ENCODE measurements at regions not wholly inside any gene's neighbourhood (a gene's known extent, or its start where the extent isn't known, plus 50 kb on each side); places are given as distances from the start of the nearest gene placed in this dataset.

DNA sequence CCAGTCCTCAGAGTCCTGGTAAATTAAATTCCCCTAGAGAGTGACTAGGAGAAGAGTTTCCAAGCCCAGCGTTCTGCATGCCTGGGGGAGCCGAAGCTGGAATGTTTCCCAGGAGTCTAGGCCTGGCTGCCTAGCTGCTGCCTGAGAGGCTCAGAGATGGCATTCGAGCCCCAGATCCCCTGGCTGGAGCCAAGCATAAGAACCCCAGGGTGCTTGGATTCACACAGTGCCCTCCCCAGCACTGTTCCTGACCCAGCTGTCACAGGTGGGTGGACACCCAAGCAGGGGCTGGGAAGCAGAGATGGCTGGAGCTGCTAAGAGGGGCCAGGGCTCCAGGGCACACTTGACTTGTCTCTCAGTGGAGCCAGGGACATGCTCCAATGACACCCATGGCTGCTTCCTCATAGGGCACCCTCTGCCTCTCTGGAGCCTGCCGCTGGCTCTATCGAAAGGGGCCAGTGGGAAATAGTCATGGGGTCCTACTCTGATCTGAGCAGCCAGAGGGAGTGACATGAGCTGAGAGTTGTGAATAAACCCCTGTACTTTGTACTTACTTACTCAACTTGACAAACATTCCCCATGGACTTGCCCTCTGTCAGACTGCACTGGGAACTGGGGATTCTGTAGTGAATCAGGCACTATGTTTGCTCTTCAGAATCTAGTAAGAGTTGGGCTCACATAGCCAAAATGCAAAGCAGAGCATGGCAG is 62.6 kb upstream of the XPA start:
- Histone ChIP-seq H3K27me3 (peaks cover 0 to 24% (median 0%) of the 10 kb centered on the region in 4 donors), H3K27ac (no peak overlapping the region), H3K36me3 (no peaks in the 10 kb centered on the region), H3K4me1 (peaks cover 0 to 31% (median 4%) of the 10 kb centered on the region in 3 donors), H3K4me3 (no peak overlapping the region), H3K9me3 (no peaks in the 10 kb centered on the region)
- TF ChIP-seq, protein P1, sequence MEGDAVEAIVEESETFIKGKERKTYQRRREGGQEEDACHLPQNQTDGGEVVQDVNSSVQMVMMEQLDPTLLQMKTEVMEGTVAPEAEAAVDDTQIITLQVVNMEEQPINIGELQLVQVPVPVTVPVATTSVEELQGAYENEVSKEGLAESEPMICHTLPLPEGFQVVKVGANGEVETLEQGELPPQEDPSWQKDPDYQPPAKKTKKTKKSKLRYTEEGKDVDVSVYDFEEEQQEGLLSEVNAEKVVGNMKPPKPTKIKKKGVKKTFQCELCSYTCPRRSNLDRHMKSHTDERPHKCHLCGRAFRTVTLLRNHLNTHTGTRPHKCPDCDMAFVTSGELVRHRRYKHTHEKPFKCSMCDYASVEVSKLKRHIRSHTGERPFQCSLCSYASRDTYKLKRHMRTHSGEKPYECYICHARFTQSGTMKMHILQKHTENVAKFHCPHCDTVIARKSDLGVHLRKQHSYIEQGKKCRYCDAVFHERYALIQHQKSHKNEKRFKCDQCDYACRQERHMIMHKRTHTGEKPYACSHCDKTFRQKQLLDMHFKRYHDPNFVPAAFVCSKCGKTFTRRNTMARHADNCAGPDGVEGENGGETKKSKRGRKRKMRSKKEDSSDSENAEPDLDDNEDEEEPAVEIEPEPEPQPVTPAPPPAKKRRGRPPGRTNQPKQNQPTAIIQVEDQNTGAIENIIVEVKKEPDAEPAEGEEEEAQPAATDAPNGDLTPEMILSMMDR (IDR thresholded peaks at IDR 0.05) = no peak
- TF ChIP-seq POLR2A (IDR thresholded peaks at IDR 0.05) = no peak
- no peak for DNase-seq
- 40 to 71% methylated on average over 3 of the region's 5 CpGs for WGBS, 2 donors
- intact Hi-C loops (cut with DNase I) = no loop called here

DNA sequence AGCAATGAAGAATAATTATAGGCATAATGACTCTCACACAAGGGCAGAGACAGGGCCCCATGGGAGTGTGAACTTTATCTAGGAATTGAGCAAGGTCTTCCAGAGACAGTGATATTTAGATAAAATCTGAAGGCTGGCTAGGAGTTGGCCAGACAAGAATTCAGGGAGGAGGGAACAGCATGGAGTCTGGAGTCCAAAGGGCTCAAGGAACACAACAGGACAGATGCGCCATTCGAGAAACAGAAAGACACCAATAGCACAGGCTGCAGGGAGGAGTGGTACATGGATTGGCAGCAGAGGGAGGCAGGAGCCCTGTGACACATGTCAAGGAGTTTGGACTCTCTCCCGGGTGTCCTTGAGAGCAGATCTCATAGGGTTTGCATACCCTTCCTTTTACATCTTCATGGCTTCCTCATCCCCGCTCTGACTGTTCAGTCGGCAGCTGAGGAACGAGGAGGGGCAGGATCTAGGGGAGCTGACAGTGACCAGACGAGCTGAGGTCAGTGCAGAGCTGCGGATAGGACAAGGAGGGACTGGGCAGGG is 64.0 kb upstream of the XPA start:
- 70 to 80% methylated on average over 4 to 8 of the region's 8 CpGs for whole genome bisulfite sequencing, 2 donors
- intact Hi-C loops (cut with DNase I) = no loop called here
- Histone ChIP-seq H3K9me3 (no peaks in the 10 kb centered on the region), H3K27ac (no peak overlapping the region), H3K4me3 (no peak overlapping the region), H3K4me1 (peaks cover 1 to 37% (median 4%) of the 10 kb centered on the region in 3 donors), H3K27me3 (peaks cover 0 to 24% (median 0%) of the 10 kb centered on the region in 4 donors), H3K36me3 (no peaks in the 10 kb centered on the region)
- no peak for TF ChIP-seq POLR2A (IDR thresholded peaks at IDR 0.05)
- TF ChIP-seq, protein P1 (IDR thresholded peaks at IDR 0.05) = no peak
- no peak for DNase-seq

DNA sequence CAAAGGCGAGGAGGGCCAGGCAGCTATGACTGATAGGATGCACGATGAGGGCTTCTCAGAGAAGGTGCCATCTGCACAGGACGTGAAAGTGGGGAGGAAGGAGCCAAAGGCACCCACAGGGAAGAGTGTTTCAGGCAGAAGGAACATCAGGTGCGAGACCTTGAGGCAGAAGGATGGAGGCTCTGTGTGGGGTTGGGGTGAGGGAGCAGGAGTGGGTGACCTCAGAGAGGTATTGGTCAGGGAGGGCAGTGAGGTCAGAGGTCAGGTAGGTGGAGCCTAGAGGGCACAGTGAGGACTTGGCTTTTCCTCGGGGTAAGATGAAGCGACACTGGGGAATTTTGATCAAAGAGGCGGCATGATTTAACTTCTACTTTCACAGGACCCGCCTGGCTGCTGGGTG is 64.7 kb upstream of the XPA start:
- Histone ChIP-seq H3K4me1 (peaks cover 6 to 43% (median 8%) of the 10 kb centered on the region in 3 donors), H3K9me3 (no peaks in the 10 kb centered on the region), H3K27me3 (peaks cover 0 to 24% (median 0%) of the 10 kb centered on the region in 4 donors), H3K4me3 (no peak overlapping the region), H3K27ac (no peak overlapping the region), H3K36me3 (no peaks in the 10 kb centered on the region)
- DNase-seq = no peak
- 81 to 83% methylated on average over 8 of the region's 8 CpGs for WGBS, 2 donors
- intact Hi-C loops (cut with DNase I) = no loop called here
- TF ChIP-seq, protein P1 (IDR thresholded peaks at IDR 0.05) = no peak
- TF ChIP-seq POLR2A (IDR thresholded peaks at IDR 0.05) = no peak

DNA sequence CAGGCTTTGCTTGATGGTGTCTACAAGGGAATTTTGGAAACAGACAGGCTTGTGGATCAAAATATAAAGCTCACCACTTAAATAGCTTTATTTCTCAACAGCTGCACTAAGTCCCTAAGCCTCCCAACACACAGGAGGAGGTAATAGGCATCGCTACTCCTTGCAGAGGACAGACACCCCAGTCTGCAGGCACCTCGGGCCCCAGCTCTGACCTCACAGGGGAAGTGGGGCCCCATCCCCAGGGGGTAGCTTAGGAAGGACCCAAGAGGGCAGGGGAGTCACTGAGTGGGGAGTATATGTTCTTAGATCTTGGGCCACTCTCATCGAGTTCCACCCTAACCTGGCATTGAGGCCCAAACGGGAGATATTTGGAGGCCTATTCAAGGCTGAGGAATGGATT is 66.7 kb upstream of the XPA start:
- H3K36me3 ChIP-seq = no peaks in the 10 kb centered on the region
- DNase-seq = no peak
- intact Hi-C loops (cut with DNase I) = no loop called here
- peaks cover 0 to 24% (median 0%) of the 10 kb centered on the region in 4 donors for H3K27me3 ChIP-seq
- no peak for TF ChIP-seq POLR2A (IDR thresholded peaks at IDR 0.05)
- TF ChIP-seq, protein P1 (IDR thresholded peaks at IDR 0.05) = no peak
- H3K9me3 ChIP-seq = no peaks in the 10 kb centered on the region
- H3K4me3 ChIP-seq = no peak overlapping the region
- peaks cover 6 to 49% (median 8%) of the 10 kb centered on the region in 3 donors for H3K4me1 ChIP-seq
- H3K27ac ChIP-seq = peak overlapping the region in 1 of 4 donors; percentile 48
- WGBS, 2 donors = 85% methylated on average over 3 of the region's 4 CpGs; no CpG with 5 or more reads in 1 of the 2 donors

DNA sequence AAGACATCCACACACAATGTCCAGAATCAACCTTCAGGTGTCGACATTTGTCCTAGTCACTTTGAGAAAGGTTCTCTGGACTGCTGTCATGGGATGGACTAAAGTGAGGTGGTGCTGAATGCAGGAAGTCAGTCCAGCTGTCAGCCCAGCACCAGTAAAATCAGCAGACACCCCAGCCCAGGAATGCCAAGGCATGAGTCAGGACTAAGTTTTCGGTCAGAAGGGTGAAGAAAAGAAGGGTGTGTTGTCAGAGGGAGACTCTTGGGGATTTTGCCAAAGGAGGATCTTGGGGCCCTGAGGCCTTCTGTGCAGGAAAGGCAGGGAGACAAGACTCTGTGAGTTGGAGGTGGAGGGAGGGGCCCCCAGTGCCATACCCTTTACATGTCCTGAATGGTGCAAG is 69.0 kb upstream of the XPA start:
- Histone ChIP-seq H3K27me3 (peaks cover 0 to 34% (median 0%) of the 10 kb centered on the region in 4 donors), H3K4me3 (no peak overlapping the region), H3K27ac (no peak overlapping the region), H3K4me1 (peaks cover 4 to 47% (median 6%) of the 10 kb centered on the region in 3 donors), H3K36me3 (no peaks in the 10 kb centered on the region), H3K9me3 (no peaks in the 10 kb centered on the region)
- DNase-seq = no peak
- 43 to 77% methylated on average over 2 of the region's 2 CpGs for WGBS, 2 donors
- intact Hi-C loops (cut with DNase I) = no loop called here
- TF ChIP-seq POLR2A (IDR thresholded peaks at IDR 0.05) = no peak
- TF ChIP-seq, protein P1 (IDR thresholded peaks at IDR 0.05) = no peak

All from esophagus squamous epithelium (tissue), 5 donors.